ENCODE measurements at regions not wholly inside any gene's neighbourhood (a gene's known extent, or its start where the extent isn't known, plus 50 kb on each side); places are given as distances from the start of the nearest gene placed in this dataset.

DNA sequence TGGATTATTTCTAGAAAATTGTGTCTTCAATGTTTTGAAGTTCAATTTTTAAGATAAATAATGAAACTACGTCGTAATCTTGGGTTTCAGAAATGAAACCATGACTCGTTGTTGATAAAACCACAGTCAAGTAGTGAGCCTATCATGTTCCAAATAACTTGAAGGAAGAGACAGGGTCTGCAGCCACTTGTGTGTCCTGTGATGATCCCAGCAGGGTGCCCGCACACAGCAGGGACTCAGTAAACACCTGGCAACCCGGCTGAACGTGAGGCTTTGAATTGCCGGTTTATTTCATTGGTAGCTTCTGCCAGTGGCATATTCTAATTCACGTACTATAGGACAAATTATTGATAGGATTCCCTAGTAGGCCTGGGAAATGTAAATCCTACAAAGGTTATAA lies 679.6 kb downstream of the IRX1 start:
- H3K4me1 ChIP-seq (ENCODE audit: control insufficient read depth in 2 of 3, insufficient read depth in 2 of 3, low read depth in 1 of 3, low read length in 3 of 3): no peaks in the 10 kb centered on the region
- DNase-seq (peak in 2 of 5 donors; percentile 30 to 52), FAIRE-seq (no peak)
- H3K4me3 ChIP-seq (ENCODE audit: low read length in 3 of 3): no peak overlapping the region
- H3K9ac ChIP-seq (ENCODE audit: low read length in 3 of 3): no peak overlapping the region
- TF ChIP-seq, protein P1, sequence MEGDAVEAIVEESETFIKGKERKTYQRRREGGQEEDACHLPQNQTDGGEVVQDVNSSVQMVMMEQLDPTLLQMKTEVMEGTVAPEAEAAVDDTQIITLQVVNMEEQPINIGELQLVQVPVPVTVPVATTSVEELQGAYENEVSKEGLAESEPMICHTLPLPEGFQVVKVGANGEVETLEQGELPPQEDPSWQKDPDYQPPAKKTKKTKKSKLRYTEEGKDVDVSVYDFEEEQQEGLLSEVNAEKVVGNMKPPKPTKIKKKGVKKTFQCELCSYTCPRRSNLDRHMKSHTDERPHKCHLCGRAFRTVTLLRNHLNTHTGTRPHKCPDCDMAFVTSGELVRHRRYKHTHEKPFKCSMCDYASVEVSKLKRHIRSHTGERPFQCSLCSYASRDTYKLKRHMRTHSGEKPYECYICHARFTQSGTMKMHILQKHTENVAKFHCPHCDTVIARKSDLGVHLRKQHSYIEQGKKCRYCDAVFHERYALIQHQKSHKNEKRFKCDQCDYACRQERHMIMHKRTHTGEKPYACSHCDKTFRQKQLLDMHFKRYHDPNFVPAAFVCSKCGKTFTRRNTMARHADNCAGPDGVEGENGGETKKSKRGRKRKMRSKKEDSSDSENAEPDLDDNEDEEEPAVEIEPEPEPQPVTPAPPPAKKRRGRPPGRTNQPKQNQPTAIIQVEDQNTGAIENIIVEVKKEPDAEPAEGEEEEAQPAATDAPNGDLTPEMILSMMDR (IDR thresholded peaks at IDR 0.05; ENCODE audit: borderline replicate concordance, extremely low read depth, insufficient read depth): no peak
- no peak overlapping the region for H3K27ac ChIP-seq (ENCODE audit: low read depth in 2 of 2, low read length in 2 of 2)
- peaks cover 0 to 6% (median 0%) of the 10 kb centered on the region in 3 donors for H3K9me3 ChIP-seq (ENCODE audit: control insufficient read depth in 2 of 3, insufficient read depth in 1 of 3, low read length in 3 of 3)
- H3K36me3 ChIP-seq (ENCODE audit: control insufficient read depth in 2 of 3, insufficient read depth in 3 of 3, low read length in 3 of 3): no peaks in the 10 kb centered on the region
- H3K27me3 ChIP-seq (ENCODE audit: control insufficient read depth, insufficient read depth, low read length): no peaks in the 10 kb centered on the region
- intact Hi-C loops (cut with DNase I): no loop called here

DNA sequence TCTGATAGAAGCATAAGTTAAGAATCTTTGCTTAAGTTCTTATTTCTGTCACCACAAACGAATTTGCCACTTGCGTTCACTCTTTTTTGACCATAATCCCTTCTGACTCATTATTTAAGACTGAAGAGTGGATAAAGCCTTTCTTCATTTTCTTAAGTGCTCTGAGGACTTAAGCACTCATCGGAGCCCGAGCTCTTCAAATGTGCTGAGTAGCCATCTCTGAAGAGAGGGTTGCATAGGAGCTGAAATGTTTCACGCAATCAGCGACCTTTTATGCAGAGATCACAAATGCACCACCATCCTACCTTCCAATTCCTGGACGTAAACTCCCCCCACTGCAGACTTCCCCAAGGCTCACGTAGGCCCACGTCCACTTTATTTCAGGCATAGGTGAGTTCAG lies 699.2 kb downstream of the IRX1 start:
- intact Hi-C loops (cut with DNase I): no loop called here
- H3K36me3 ChIP-seq (ENCODE audit: control insufficient read depth in 2 of 3, insufficient read depth in 3 of 3, low read length in 3 of 3): no peaks in the 10 kb centered on the region
- TF ChIP-seq, protein P1 (IDR thresholded peaks at IDR 0.05; ENCODE audit: borderline replicate concordance, extremely low read depth, insufficient read depth): no peak
- no peak for DNase-seq
- no peaks in the 10 kb centered on the region for H3K27me3 ChIP-seq (ENCODE audit: control insufficient read depth, insufficient read depth, low read length)
- H3K4me3 ChIP-seq (ENCODE audit: low read length in 3 of 3): no peak overlapping the region
- no peak for FAIRE-seq
- H3K4me1 ChIP-seq (ENCODE audit: control insufficient read depth in 2 of 3, insufficient read depth in 2 of 3, low read depth in 1 of 3, low read length in 3 of 3): no peaks in the 10 kb centered on the region
- H3K9me3 ChIP-seq (ENCODE audit: control insufficient read depth in 2 of 3, insufficient read depth in 1 of 3, low read length in 3 of 3): no peaks in the 10 kb centered on the region
- no peak overlapping the region for H3K27ac ChIP-seq (ENCODE audit: low read depth in 2 of 2, low read length in 2 of 2)
- no peak overlapping the region for H3K9ac ChIP-seq (ENCODE audit: low read length in 3 of 3)

DNA sequence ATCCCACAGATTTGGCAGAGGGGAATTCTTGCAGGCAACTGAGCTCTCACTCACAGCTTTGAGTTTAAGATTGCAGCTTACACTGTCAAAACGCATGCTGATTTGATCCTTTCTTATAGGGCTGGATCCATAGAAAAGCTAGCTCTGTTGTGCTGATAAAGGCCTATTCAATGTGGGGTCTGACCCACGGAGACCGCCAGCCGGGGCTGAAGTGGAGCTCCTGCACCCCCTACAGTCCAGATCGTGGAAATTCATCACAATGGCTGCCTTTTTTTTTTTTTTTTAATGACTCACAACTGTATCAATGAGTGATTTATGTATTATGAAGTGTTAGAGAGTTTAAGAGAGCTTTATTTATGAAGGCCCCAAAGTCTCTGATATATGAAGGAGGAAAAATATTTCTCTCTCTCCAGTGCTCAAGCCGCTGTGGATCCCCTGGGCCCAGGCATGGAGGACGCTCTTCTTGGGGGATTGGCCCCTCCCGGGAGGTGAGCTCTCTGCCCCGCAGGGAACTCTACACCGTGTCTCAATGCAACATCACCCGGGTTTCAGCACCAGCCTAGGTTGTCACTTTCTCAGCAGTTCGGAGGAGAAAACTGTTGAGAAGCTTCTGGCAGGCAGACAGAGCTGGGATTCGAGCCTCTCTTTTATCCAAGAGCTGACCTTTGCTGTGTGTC lies 700.2 kb downstream of the IRX1 start:
- Histone ChIP-seq H3K4me3 (ENCODE audit: low read length in 3 of 3) (no peak overlapping the region), H3K36me3 (ENCODE audit: control insufficient read depth in 2 of 3, insufficient read depth in 3 of 3, low read length in 3 of 3) (no peaks in the 10 kb centered on the region), H3K27me3 (ENCODE audit: control insufficient read depth, insufficient read depth, low read length) (no peaks in the 10 kb centered on the region), H3K4me1 (ENCODE audit: control insufficient read depth in 2 of 3, insufficient read depth in 2 of 3, low read depth in 1 of 3, low read length in 3 of 3) (no peaks in the 10 kb centered on the region), H3K27ac (ENCODE audit: low read depth in 2 of 2, low read length in 2 of 2) (no peak overlapping the region), H3K9ac (ENCODE audit: low read length in 3 of 3) (no peak overlapping the region), H3K9me3 (ENCODE audit: control insufficient read depth in 2 of 3, insufficient read depth in 1 of 3, low read length in 3 of 3) (no peaks in the 10 kb centered on the region)
- intact Hi-C loops (cut with DNase I): no loop called here
- TF ChIP-seq, protein P1 (IDR thresholded peaks at IDR 0.05; ENCODE audit: borderline replicate concordance, extremely low read depth, insufficient read depth): peak; percentile 22
- DNase-seq (peak in 4 of 5 donors; percentile 63 to 79 (median 69)), FAIRE-seq (no peak)

DNA sequence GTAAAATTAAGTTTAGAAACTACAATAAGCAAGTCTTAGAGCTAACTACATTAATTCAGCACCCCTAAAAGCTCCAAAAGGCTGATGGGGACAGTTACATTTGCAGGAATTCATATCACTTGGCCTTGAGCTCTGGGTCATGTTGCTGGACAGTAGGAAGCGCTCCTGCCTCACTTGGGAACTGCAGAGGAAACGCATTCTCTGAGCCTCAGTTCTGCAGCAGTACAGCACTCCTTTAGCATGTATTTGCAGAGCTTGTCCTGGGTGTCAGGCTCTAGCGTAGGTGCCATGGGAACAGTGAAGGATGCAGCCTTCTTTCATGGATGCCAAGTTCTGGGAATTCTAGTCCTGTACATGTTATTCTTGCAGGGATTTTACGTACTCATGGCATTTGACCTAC lies 710.4 kb downstream of the IRX1 start:
- DNase-seq: no peak
- no peak for FAIRE-seq
- Histone ChIP-seq H3K4me1 (ENCODE audit: control insufficient read depth in 2 of 3, insufficient read depth in 2 of 3, low read depth in 1 of 3, low read length in 3 of 3) (no peaks in the 10 kb centered on the region), H3K9me3 (ENCODE audit: control insufficient read depth in 2 of 3, insufficient read depth in 1 of 3, low read length in 3 of 3) (no peaks in the 10 kb centered on the region), H3K9ac (ENCODE audit: low read length in 3 of 3) (no peak overlapping the region), H3K27ac (ENCODE audit: low read depth in 2 of 2, low read length in 2 of 2) (no peak overlapping the region), H3K4me3 (ENCODE audit: low read length in 3 of 3) (no peak overlapping the region), H3K27me3 (ENCODE audit: control insufficient read depth, insufficient read depth, low read length) (no peaks in the 10 kb centered on the region), H3K36me3 (ENCODE audit: control insufficient read depth in 2 of 3, insufficient read depth in 3 of 3, low read length in 3 of 3) (no peaks in the 10 kb centered on the region)
- TF ChIP-seq, protein P1 (IDR thresholded peaks at IDR 0.05; ENCODE audit: borderline replicate concordance, extremely low read depth, insufficient read depth): no peak
- intact Hi-C loops (cut with DNase I): no loop called here

Measured in kidney (tissue), 13 donors.